ENCODE measurements at regions not wholly inside any gene's neighbourhood (a gene's known extent, or its start where the extent isn't known, plus 50 kb on each side); places are given as distances from the start of the nearest gene placed in this dataset.

- TF ChIP-seq ARNT (IDR thresholded peaks at IDR 0.05) (no peak), SUZ12 (IDR thresholded peaks at IDR 0.05) (no peak), ELF4 (IDR thresholded peaks at IDR 0.05) (no peak), TARDBP (IDR thresholded peaks at IDR 0.05) (no peak), SP1 (IDR thresholded peaks at IDR 0.05) (no peak), L3MBTL2 (conservative IDR thresholded peaks at IDR 0.05) (no peak), BHLHE40 (IDR thresholded peaks at IDR 0.05; ENCODE audit: borderline replicate concordance) (no peak)
Observed at GRCh38 chr10:61179771-61180170, 235.8 kb upstream of the RHOBTB1 start.
